Epithelial cell of proximal tubule (primary cell): ENCODE measurements at regions not wholly inside any gene's neighbourhood (a gene's known extent, or its start where the extent isn't known, plus 50 kb on each side); places are given as distances from the start of the nearest gene placed in this dataset.

Source experiments
- DNase-seq: peaks from one replicate; pipeline ENCODE4 v3.0.0-alpha.2; 2011; ENCODE audit warnings: low read depth
- H3K4me3 ChIP-seq: 2 replicates; pipeline ENCODE4 v1.5.1; 2011; ENCODE audit warnings: low read depth, mild to moderate bottlenecking, low read length
- TF ChIP-seq, protein P1 (sequence below): conservative IDR thresholded peaks from 2 replicates; pipeline ENCODE4 v1.5.1; 2012; ENCODE audit warnings: low read depth, mild to moderate bottlenecking, low read length

DNA sequence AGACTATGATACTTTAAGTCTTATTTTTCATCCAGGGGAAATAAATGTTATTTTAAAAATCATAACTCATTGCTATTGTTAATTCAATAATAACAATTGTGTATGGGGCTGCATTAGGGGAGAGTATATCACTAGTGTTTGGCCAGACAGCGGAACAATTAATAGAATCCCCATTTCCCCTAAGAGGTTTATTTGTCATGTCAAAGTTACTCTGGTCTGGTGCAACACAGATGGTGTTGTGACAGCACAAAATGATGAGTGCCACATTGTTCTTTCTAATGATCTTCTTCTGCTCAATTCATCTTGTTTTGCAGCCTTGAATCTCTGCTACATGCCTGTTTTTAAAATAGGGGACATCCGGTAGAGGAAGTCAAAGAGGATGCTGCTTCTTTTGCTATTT is 351.6 kb downstream of the NSUN3 start:
- H3K4me3 ChIP-seq, result no peak overlapping the region
- no peak for DNase-seq
- TF ChIP-seq, protein P1, sequence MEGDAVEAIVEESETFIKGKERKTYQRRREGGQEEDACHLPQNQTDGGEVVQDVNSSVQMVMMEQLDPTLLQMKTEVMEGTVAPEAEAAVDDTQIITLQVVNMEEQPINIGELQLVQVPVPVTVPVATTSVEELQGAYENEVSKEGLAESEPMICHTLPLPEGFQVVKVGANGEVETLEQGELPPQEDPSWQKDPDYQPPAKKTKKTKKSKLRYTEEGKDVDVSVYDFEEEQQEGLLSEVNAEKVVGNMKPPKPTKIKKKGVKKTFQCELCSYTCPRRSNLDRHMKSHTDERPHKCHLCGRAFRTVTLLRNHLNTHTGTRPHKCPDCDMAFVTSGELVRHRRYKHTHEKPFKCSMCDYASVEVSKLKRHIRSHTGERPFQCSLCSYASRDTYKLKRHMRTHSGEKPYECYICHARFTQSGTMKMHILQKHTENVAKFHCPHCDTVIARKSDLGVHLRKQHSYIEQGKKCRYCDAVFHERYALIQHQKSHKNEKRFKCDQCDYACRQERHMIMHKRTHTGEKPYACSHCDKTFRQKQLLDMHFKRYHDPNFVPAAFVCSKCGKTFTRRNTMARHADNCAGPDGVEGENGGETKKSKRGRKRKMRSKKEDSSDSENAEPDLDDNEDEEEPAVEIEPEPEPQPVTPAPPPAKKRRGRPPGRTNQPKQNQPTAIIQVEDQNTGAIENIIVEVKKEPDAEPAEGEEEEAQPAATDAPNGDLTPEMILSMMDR, result no peak

DNA sequence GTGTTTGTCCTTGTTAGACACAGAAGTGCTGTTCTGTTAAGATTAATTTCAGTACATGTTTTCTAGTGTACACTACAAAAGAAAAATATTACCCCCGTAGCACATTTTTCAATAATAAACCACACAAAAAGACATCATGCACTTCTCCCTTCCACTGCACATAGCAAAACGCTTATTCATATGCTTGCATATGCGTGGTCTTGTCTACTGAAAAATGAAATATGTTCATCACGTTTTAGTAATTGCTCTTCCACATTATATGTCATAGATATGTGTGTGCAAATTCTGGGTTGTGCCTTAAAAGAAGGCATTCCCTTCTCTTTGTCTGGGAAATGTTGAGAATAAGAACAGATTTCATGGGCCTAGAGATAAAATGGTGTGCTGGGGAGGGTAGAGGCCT is 353.9 kb downstream of the NSUN3 start:
- DNase-seq, result no peak
- TF ChIP-seq, protein P1, result no peak
- no peak overlapping the region for H3K4me3 ChIP-seq

DNA sequence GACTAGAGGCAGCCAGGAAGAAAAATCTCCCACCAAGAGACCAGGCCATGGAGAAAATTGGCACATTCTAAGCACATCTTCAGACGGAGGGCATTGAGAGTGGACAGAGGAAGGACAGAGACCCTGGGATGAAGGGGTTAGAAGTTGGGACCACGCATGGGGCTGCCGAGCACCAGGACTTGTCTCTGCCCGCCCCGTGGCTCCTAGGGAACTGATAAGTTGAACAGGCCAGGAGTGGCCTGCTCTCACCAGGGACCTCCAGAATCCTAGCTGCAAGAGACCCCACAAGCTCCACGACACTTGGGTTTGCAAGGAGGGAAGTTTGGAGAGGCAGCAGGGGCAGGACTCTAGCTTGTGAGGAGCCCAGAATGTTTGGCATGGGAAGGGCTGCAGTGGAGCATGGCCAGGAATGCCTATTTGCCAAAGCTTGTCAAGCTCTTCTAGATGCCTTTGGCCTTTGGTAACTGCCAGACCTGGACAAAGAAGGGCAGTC is 355.1 kb downstream of the NSUN3 start:
- TF ChIP-seq, protein P1, result no peak
- H3K4me3 ChIP-seq, result no peak overlapping the region
- no peak for DNase-seq

DNA sequence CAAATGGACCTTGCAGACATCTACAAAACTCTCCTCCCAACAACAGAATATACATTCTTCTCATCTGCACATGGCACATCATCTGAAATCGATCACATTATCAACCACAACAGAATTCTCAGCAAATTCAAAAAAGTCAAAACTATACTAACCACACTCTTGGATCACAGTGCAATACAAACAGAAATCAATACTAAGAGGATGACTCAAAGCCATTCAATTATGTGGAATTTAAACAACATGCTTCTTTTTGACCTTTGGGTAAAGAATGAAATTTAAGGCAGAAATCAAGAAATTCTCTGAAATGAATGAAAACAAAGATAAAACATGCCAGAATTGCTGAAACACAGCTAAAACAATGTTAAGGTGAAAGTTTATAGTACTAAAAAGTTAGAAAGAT is 358.1 kb downstream of the NSUN3 start:
- TF ChIP-seq, protein P1, result no peak
- no peak overlapping the region for H3K4me3 ChIP-seq
- no peak for DNase-seq

DNA sequence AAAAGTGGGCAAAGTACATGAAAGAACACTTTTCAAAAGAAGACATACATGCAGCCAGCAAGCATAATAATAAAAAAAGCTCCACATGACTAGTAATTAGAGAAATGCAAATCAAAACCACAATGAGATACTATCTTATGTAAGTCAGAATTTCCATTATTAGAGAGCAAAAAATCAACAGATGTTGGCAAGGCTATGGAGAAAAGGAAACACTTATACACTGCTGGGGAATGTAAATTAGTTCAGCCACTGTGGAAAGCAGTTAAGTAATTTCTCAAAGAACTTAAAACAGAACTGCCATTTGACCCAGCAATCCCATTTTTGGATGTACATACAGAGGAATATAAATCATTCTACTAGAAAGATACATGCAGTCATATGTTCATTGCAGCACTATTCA is 360.7 kb downstream of the NSUN3 start:
- no peak overlapping the region for H3K4me3 ChIP-seq
- TF ChIP-seq, protein P1, result no peak
- no peak for DNase-seq

DNA sequence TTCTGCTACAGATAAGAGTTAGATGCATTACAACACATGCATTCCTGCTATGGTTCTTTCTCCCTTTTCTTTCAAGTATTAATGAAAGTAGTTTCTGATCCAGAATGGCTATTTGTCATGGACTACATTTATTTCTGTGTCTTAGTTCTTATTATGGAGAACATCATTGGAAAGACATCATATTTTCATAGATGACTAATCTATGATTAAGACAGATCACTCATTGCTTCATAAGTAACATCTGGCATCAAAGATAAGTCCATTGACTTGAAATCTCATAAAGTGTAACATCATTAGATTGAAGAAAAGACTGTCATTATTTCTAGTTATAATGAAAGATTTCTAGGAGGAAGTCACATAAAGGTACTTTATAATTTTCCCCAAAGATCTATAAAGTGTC is 366.7 kb downstream of the NSUN3 start:
- no peak overlapping the region for H3K4me3 ChIP-seq
- TF ChIP-seq, protein P1, result no peak
- no peak for DNase-seq

DNA sequence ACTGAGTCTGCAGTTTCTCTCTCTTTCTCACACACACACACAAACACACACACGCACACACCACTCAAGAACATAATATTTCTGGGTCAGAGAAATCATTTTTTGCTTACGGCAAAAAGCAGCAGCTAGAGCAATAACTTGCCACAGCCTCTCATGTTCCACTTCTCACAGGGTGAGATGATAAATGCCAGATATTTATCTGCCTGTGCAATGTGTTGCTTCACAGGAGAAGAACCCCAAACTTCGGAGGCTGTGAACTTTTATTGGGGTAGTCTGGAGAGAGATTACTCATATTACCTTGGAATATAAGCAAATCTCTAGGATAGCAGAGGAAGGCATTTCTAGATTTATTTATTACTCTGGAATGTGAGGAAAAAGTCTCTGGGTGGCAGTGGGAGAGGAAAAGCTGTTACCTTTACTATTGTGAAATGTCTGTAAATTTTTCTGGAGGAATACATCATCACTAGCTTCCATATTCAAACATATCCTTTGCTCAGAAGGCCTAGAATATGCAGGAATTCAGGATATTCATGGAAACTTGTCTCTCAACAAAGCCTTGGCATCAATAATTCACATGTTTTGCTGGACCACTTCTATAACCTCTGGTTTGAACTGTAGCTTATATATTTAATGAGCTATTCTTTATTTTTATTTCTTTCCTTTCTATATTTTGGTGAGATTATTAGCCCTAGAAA is 369.2 kb downstream of the NSUN3 start:
- H3K4me3 ChIP-seq, result no peak overlapping the region

More for the DNA sequence above, 369.2 kb downstream of the NSUN3 start:
- no peak for DNase-seq
- TF ChIP-seq, protein P1, result no peak
